GM23338 (cell line): ENCODE measurements at regions not wholly inside any gene's neighbourhood (a gene's known extent, or its start where the extent isn't known, plus 50 kb on each side); places are given as distances from the start of the nearest gene placed in this dataset.

Source experiments
- CREB1 ChIP-seq: fragments of 250-450 bp; sonication (Bioruptor Pico); IDR thresholded peaks from 2 replicates; pipeline ENCODE4 v1.5.0; 2020; ENCODE audit warnings: low read depth, mild to moderate bottlenecking, moderate library complexity
- EZH2 ChIP-seq: fragments of 200-600 bp; sonication (generic); IDR thresholded peaks from one replicate; pipeline ENCODE4 v1.8.0; 2017; ENCODE audit warnings: antibody characterized with exemption, mild to moderate bottlenecking, low read depth; ENCODE audit not compliant: unreplicated experiment
- EZH2phosphoT487 ChIP-seq: fragments of 200-600 bp; sonication (generic); IDR thresholded peaks from one replicate; pipeline ENCODE4 v1.8.1; 2018; ENCODE audit warnings: antibody characterized with exemption; ENCODE audit not compliant: unreplicated experiment
- JUNB ChIP-seq: IDR thresholded peaks from one replicate; pipeline ENCODE4 v1.6.1; 2016; ENCODE audit warnings: antibody characterized with exemption; ENCODE audit not compliant: unreplicated experiment
- NANOG ChIP-seq: IDR thresholded peaks from 2 replicates; pipeline ENCODE4 v1.6.1; 2016; ENCODE audit warnings: antibody characterized with exemption, borderline replicate concordance
- POLR2AphosphoS5 ChIP-seq: IDR thresholded peaks from 2 replicates; pipeline ENCODE4 v1.6.1; 2016; ENCODE audit warnings: antibody characterized with exemption, low read depth
- ZNF114 ChIP-seq: fragments of 250-450 bp; sonication (Bioruptor Pico); IDR thresholded peaks from 2 replicates; pipeline ENCODE4 v1.5.0; 2020; ENCODE audit warnings: mild to moderate bottlenecking, moderate library complexity
- ZNF331 ChIP-seq: fragments of 250-450 bp; sonication (Bioruptor Pico); IDR thresholded peaks from 2 replicates; pipeline ENCODE4 v1.5.0; 2020; ENCODE audit warnings: low read depth, mild to moderate bottlenecking, moderate library complexity
- TF ChIP-seq, protein P1 (sequence below), 2 experiments: fragments of 200-600 bp in 1 of 2; sonication (generic) in 1 of 2; conservative IDR thresholded peaks; 2 replicates each; pipeline versions ENCODE4 v1.5.1 to v1.6.1; 2016 to 2017; ENCODE audit warnings: antibody characterized with exemption in 2 of 2, low read depth in 2 of 2, mild to moderate bottlenecking in 2 of 2, moderate library complexity in 1 of 2
- TF ChIP-seq, protein P2 (sequence below): IDR thresholded peaks from one replicate; pipeline ENCODE4 v1.6.1; 2018; ENCODE audit warnings: antibody characterized with exemption; ENCODE audit not compliant: unreplicated experiment
- TF ChIP-seq, protein P3 (sequence below): IDR thresholded peaks from 2 replicates; pipeline ENCODE4 v1.6.1; 2016; ENCODE audit warnings: antibody characterized with exemption
- TF ChIP-seq, protein P4 (sequence below): fragments of 250-450 bp; sonication (Bioruptor Pico); IDR thresholded peaks from 2 replicates; pipeline ENCODE4 v1.5.0; 2020; ENCODE audit warnings: mild to moderate bottlenecking, moderate library complexity

DNA sequence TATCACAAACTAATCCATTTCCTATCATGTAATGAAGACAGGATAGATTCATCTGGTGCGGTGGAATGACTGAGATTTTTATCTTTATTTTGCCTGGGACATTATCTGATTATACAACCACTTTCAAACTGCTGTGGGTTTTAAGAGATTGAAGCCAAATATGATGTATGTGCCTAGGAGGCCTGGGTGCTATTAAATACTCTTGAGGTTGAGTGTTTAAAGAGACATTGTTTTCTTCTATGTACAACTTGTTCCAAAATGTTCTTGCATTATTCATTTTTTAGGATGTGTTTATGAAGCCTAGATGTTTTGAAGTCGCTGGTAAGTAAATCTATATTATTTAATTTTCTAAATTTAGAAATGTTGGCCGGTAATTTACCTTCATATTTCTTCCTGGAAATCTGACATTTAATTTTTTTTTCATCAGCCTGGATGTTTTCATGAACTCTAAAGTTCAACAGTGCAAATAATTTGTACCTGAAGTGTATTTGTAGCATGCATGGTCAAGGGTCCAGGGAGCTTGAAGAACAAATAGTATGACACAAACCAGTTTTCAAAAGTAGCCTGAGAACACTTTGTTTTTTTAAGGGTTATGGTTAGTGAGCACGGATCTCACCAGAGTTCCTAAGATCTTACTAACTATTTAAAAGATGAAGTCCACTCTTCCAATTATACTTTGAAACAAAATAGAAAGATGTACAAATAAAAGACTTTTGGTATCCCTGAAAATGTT, 72.8 kb upstream of the ATP8A1 start:
- TF ChIP-seq POLR2AphosphoS5 (no peak), EZH2 (no peak), CREB1 (CRISPR knock-in tag) (no peak), JUNB (no peak), EZH2phosphoT487 (no peak), ZNF331 (CRISPR knock-in tag) (no peak), ZNF114 (no peak), NANOG (no peak)
- TF ChIP-seq, protein P1, sequence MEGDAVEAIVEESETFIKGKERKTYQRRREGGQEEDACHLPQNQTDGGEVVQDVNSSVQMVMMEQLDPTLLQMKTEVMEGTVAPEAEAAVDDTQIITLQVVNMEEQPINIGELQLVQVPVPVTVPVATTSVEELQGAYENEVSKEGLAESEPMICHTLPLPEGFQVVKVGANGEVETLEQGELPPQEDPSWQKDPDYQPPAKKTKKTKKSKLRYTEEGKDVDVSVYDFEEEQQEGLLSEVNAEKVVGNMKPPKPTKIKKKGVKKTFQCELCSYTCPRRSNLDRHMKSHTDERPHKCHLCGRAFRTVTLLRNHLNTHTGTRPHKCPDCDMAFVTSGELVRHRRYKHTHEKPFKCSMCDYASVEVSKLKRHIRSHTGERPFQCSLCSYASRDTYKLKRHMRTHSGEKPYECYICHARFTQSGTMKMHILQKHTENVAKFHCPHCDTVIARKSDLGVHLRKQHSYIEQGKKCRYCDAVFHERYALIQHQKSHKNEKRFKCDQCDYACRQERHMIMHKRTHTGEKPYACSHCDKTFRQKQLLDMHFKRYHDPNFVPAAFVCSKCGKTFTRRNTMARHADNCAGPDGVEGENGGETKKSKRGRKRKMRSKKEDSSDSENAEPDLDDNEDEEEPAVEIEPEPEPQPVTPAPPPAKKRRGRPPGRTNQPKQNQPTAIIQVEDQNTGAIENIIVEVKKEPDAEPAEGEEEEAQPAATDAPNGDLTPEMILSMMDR (conservative IDR thresholded peaks at IDR 0.05; ENCODE audit: low read depth in 2 of 2): no peak
- TF ChIP-seq, protein P2, sequence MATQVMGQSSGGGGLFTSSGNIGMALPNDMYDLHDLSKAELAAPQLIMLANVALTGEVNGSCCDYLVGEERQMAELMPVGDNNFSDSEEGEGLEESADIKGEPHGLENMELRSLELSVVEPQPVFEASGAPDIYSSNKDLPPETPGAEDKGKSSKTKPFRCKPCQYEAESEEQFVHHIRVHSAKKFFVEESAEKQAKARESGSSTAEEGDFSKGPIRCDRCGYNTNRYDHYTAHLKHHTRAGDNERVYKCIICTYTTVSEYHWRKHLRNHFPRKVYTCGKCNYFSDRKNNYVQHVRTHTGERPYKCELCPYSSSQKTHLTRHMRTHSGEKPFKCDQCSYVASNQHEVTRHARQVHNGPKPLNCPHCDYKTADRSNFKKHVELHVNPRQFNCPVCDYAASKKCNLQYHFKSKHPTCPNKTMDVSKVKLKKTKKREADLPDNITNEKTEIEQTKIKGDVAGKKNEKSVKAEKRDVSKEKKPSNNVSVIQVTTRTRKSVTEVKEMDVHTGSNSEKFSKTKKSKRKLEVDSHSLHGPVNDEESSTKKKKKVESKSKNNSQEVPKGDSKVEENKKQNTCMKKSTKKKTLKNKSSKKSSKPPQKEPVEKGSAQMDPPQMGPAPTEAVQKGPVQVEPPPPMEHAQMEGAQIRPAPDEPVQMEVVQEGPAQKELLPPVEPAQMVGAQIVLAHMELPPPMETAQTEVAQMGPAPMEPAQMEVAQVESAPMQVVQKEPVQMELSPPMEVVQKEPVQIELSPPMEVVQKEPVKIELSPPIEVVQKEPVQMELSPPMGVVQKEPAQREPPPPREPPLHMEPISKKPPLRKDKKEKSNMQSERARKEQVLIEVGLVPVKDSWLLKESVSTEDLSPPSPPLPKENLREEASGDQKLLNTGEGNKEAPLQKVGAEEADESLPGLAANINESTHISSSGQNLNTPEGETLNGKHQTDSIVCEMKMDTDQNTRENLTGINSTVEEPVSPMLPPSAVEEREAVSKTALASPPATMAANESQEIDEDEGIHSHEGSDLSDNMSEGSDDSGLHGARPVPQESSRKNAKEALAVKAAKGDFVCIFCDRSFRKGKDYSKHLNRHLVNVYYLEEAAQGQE: no peak
- TF ChIP-seq, protein P3, sequence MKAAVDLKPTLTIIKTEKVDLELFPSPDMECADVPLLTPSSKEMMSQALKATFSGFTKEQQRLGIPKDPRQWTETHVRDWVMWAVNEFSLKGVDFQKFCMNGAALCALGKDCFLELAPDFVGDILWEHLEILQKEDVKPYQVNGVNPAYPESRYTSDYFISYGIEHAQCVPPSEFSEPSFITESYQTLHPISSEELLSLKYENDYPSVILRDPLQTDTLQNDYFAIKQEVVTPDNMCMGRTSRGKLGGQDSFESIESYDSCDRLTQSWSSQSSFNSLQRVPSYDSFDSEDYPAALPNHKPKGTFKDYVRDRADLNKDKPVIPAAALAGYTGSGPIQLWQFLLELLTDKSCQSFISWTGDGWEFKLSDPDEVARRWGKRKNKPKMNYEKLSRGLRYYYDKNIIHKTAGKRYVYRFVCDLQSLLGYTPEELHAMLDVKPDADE: no peak
- TF ChIP-seq, protein P4, sequence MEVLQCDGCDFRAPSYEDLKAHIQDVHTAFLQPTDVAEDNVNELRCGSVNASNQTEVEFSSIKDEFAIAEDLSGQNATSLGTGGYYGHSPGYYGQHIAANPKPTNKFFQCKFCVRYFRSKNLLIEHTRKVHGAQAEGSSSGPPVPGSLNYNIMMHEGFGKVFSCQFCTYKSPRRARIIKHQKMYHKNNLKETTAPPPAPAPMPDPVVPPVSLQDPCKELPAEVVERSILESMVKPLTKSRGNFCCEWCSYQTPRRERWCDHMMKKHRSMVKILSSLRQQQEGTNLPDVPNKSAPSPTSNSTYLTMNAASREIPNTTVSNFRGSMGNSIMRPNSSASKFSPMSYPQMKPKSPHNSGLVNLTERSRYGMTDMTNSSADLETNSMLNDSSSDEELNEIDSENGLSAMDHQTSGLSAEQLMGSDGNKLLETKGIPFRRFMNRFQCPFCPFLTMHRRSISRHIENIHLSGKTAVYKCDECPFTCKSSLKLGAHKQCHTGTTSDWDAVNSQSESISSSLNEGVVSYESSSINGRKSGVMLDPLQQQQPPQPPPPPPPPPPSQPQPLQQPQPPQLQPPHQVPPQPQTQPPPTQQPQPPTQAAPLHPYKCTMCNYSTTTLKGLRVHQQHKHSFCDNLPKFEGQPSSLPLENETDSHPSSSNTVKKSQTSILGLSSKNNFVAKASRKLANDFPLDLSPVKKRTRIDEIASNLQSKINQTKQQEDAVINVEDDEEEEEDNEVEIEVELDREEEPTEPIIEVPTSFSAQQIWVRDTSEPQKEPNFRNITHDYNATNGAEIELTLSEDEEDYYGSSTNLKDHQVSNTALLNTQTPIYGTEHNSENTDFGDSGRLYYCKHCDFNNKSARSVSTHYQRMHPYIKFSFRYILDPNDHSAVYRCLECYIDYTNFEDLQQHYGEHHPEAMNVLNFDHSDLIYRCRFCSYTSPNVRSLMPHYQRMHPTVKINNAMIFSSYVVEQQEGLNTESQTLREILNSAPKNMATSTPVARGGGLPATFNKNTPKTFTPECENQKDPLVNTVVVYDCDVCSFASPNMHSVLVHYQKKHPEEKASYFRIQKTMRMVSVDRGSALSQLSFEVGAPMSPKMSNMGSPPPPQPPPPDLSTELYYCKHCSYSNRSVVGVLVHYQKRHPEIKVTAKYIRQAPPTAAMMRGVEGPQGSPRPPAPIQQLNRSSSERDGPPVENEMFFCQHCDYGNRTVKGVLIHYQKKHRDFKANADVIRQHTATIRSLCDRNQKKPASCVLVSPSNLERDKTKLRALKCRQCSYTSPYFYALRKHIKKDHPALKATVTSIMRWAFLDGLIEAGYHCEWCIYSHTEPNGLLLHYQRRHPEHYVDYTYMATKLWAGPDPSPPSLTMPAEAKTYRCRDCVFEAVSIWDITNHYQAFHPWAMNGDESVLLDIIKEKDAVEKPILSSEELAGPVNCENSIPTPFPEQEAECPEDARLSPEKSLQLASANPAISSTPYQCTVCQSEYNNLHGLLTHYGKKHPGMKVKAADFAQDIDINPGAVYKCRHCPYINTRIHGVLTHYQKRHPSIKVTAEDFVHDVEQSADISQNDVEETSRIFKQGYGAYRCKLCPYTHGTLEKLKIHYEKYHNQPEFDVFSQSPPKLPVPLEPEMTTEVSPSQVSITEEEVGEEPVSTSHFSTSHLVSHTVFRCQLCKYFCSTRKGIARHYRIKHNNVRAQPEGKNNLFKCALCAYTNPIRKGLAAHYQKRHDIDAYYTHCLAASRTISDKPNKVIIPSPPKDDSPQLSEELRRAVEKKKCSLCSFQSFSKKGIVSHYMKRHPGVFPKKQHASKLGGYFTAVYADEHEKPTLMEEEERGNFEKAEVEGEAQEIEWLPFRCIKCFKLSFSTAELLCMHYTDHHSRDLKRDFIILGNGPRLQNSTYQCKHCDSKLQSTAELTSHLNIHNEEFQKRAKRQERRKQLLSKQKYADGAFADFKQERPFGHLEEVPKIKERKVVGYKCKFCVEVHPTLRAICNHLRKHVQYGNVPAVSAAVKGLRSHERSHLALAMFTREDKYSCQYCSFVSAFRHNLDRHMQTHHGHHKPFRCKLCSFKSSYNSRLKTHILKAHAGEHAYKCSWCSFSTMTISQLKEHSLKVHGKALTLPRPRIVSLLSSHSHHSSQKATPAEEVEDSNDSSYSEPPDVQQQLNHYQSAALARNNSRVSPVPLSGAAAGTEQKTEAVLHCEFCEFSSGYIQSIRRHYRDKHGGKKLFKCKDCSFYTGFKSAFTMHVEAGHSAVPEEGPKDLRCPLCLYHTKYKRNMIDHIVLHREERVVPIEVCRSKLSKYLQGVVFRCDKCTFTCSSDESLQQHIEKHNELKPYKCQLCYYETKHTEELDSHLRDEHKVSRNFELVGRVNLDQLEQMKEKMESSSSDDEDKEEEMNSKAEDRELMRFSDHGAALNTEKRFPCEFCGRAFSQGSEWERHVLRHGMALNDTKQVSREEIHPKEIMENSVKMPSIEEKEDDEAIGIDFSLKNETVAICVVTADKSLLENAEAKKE (CRISPR knock-in tag): no peak
